SK-N-SH (cell line): ENCODE measurements at regions not wholly inside any gene's neighbourhood (a gene's known extent, or its start where the extent isn't known, plus 50 kb on each side); places are given as distances from the start of the nearest gene placed in this dataset.

Experiments
- MXI1 ChIP-seq: IDR thresholded peaks from 2 replicates; pipeline ENCODE4 v1.6.1; 2012; ENCODE audit warnings: mild to moderate bottlenecking, low read depth, low read length, improper control_type of control experiment
- NFIC ChIP-seq: IDR thresholded peaks from 2 replicates; pipeline ENCODE4 v1.4.0; 2012; ENCODE audit warnings: borderline replicate concordance
- NRF1 ChIP-seq: IDR thresholded peaks from 2 replicates; pipeline ENCODE4 v1.6.1; 2012; ENCODE audit warnings: low read depth, mild to moderate bottlenecking, low read length
- POLR2AphosphoS5 ChIP-seq: IDR thresholded peaks from 2 replicates; pipeline ENCODE4 v1.6.1; 2012; ENCODE audit warnings: low read depth, low read length
- RAD21 ChIP-seq: IDR thresholded peaks from 2 replicates; pipeline ENCODE4 v1.6.1; 2012; ENCODE audit warnings: mild to moderate bottlenecking, low read length
- REST ChIP-seq: IDR thresholded peaks from 2 replicates; pipeline ENCODE4 v1.6.1; 2012; ENCODE audit warnings: mild to moderate bottlenecking, low read depth, low read length, moderate library complexity
- RFX5 ChIP-seq: IDR thresholded peaks from 2 replicates; pipeline ENCODE4 v1.6.1; 2012; ENCODE audit warnings: mild to moderate bottlenecking, improper control_type of control experiment, low read length
- TAF1 ChIP-seq: IDR thresholded peaks from 2 replicates; pipeline ENCODE4 v1.6.1; 2012; ENCODE audit warnings: low read depth, mild to moderate bottlenecking, low read length, moderate library complexity, borderline replicate concordance
- TCF12 ChIP-seq: IDR thresholded peaks from 2 replicates; pipeline ENCODE4 v1.4.0; 2012
- TEAD4 ChIP-seq: IDR thresholded peaks from 2 replicates; pipeline ENCODE4 v1.4.0; 2012; ENCODE audit warnings: mild to moderate bottlenecking, borderline replicate concordance; ENCODE audit not compliant: insufficient read depth
- USF2 ChIP-seq: fragments of 150-350 bp; IDR thresholded peaks from 2 replicates; pipeline ENCODE4 v1.6.1; 2017; ENCODE audit warnings: antibody characterized with exemption, low read length, low read depth, borderline replicate concordance
- YY1 ChIP-seq: IDR thresholded peaks from 2 replicates; pipeline ENCODE4 v1.4.0; 2012; ENCODE audit warnings: low read depth, mild to moderate bottlenecking
- TF ChIP-seq, protein P1 (sequence below): fragments of 200-600 bp; sonication (generic); IDR thresholded peaks from 2 replicates; pipeline ENCODE4 v1.6.1; 2017; ENCODE audit warnings: antibody characterized with exemption, mild to moderate bottlenecking, moderate library complexity

DNA sequence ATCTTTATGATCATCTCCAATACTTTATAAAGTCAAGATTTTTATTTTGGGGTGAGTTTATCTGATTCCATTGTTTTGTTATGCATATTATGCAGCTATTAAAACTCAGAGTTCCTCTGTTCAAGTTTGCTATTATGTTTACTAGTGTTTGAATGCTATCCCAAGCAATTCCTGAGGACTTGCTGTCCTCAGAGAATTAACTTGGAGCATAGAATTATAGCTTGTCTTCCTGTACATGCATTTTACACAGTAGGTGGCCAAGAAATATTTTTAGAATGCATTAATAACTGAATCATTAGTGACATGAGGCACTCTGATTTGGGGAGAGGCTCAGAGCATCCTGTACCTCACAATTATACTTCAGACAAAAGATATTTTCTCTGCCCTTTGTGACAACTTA lies 195.6 kb upstream of the MIR17HG start:
- TF ChIP-seq TEAD4, result no peak
- no peak for TF ChIP-seq POLR2AphosphoS5
- TF ChIP-seq TAF1, result no peak
- TF ChIP-seq, protein P1, sequence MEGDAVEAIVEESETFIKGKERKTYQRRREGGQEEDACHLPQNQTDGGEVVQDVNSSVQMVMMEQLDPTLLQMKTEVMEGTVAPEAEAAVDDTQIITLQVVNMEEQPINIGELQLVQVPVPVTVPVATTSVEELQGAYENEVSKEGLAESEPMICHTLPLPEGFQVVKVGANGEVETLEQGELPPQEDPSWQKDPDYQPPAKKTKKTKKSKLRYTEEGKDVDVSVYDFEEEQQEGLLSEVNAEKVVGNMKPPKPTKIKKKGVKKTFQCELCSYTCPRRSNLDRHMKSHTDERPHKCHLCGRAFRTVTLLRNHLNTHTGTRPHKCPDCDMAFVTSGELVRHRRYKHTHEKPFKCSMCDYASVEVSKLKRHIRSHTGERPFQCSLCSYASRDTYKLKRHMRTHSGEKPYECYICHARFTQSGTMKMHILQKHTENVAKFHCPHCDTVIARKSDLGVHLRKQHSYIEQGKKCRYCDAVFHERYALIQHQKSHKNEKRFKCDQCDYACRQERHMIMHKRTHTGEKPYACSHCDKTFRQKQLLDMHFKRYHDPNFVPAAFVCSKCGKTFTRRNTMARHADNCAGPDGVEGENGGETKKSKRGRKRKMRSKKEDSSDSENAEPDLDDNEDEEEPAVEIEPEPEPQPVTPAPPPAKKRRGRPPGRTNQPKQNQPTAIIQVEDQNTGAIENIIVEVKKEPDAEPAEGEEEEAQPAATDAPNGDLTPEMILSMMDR, result no peak
- no peak for TF ChIP-seq RFX5
- TF ChIP-seq MXI1, result no peak
- no peak for TF ChIP-seq RAD21
- TF ChIP-seq TCF12, result no peak
- TF ChIP-seq USF2, result no peak
- TF ChIP-seq YY1, result no peak
- no peak for TF ChIP-seq NFIC
- TF ChIP-seq REST, result no peak
- TF ChIP-seq NRF1, result no peak
